Psoas muscle (tissue), 7 donors: ENCODE measurements at regions not wholly inside any gene's neighbourhood (a gene's known extent, or its start where the extent isn't known, plus 50 kb on each side); places are given as distances from the start of the nearest gene placed in this dataset.

Source experiments
- ATAC-seq, 4 donors: fragments of 200-7000 bp; cut with Tn5 transposase; one replicate each; pipeline ENCODE4 v1.9.1; 2020; ENCODE audit warnings: moderate library complexity in 3 of 4, mild to moderate bottlenecking in 2 of 4
- DNase-seq, 2 donors: peaks; one replicate each; pipeline ENCODE4 v3.0.0-alpha.2; 2020
- H3K27ac ChIP-seq: fragments of 200-600 bp; one replicate; pipeline ENCODE4 v1.8.0; 2022
- H3K27me3 ChIP-seq, 3 donors: fragments of 200-600 bp in 1 of 3; one replicate each; pipeline versions ENCODE4 v1.6.1 to v1.8.0; 2013 to 2022; ENCODE audit warnings: low read length in 2 of 3, mild to moderate bottlenecking in 2 of 3, moderate library complexity in 1 of 3; ENCODE audit not compliant: insufficient read depth in 3 of 3
- H3K36me3 ChIP-seq, 2 donors: fragments of 200-600 bp in 1 of 2; one replicate each; pipeline versions ENCODE4 v1.6.1 to v1.8.0; 2013 to 2022; ENCODE audit warnings: low read depth in 1 of 2, mild to moderate bottlenecking in 1 of 2, moderate library complexity in 1 of 2; ENCODE audit not compliant: insufficient read depth in 1 of 2
- H3K4me1 ChIP-seq: fragments of 200-600 bp; one replicate; pipeline ENCODE4 v1.8.0; 2022
- H3K4me3 ChIP-seq: fragments of 200-600 bp; one replicate; pipeline ENCODE4 v1.8.0; 2022; ENCODE audit warnings: mild to moderate bottlenecking
- H3K9me3 ChIP-seq: fragments of 200-600 bp; one replicate; pipeline ENCODE4 v1.8.0; 2022
- CTCF ChIP-seq: fragments of 200-600 bp; IDR thresholded peaks from one replicate; pipeline ENCODE4 v1.8.0; 2022; ENCODE audit warnings: antibody characterized with exemption
- WGBS, 3 donors: extraction: QIAGEN DNeasy Blood & Tissue Kit; methylation state at CpG; one replicate each; pipeline versions ENCODE4 v1.1.6 to v1.1.7; 2013; 5-methylcytosine and 5-hydroxymethylcytosine counted together
- intact Hi-C, 2 donors: fragments of 100-400 bp; cut with DNase I; formaldehyde crosslinking; loops; one replicate each; pipeline versions ENCODE4 v1.11.0 to v1.14.2; 2022
- donor health status: healthy with polysubstance abuse.
- donor health status: DM: no; HTN: no; CAD: no; lungs with moderate emphysema.
- donor health status: Bipolar disorder and iron deficiency.
- donor health status: healthy.
- donor health status: DM: yes; HTN: yes; CAD: no.
- donor health status: DM: no; HTN: no; CAD: no.
- donor health status: DM: yes; HTN: yes; CAD: no.

- 84 to 95% (median 92%) methylated on average over 2 of the region's 2 CpGs for WGBS, 3 donors
- no peak for DNase-seq
- ATAC-seq = no peak
- intact Hi-C loops = no loop called here
- H3K27ac ChIP-seq = no peak overlapping the region
- H3K36me3 ChIP-seq = no peaks in the 10 kb centered on the region
- no peaks in the 10 kb centered on the region for H3K4me1 ChIP-seq
- H3K4me3 ChIP-seq = no peak overlapping the region
- H3K27me3 ChIP-seq = no peaks in the 10 kb centered on the region
- no peaks in the 10 kb centered on the region for H3K9me3 ChIP-seq
- no peak for TF ChIP-seq CTCF
These were observed 331.8 kb upstream of the KLF12 start for GRCh38 chr13:74466020-74466419.

GRCh38 chr13:74465271-74465670 lies 331.1 kb upstream of the KLF12 start:
- H3K27ac ChIP-seq = no peak overlapping the region
- no peak for TF ChIP-seq CTCF
- H3K27me3 ChIP-seq = no peaks in the 10 kb centered on the region
- DNase-seq (no peak), ATAC-seq (no peak)
- no peaks in the 10 kb centered on the region for H3K4me1 ChIP-seq
- no peak overlapping the region for H3K4me3 ChIP-seq
- no peaks in the 10 kb centered on the region for H3K9me3 ChIP-seq
- WGBS, 3 donors = 72 to 77% (median 75%) methylated on average over 2 of the region's 2 CpGs
- intact Hi-C loops = no loop called here
- no peaks in the 10 kb centered on the region for H3K36me3 ChIP-seq

GRCh38 chr13:74464670-74465069 lies 330.5 kb upstream of the KLF12 start:
- intact Hi-C loops = no loop called here
- ATAC-seq = no peak
- WGBS, 3 donors = 16 to 23% (median 21%) methylated on average over 3 of the region's 3 CpGs
- H3K4me1 ChIP-seq = no peaks in the 10 kb centered on the region
- H3K36me3 ChIP-seq = no peaks in the 10 kb centered on the region
- H3K9me3 ChIP-seq = no peaks in the 10 kb centered on the region
- H3K27me3 ChIP-seq = no peaks in the 10 kb centered on the region
- no peak overlapping the region for H3K4me3 ChIP-seq
- no peak for TF ChIP-seq CTCF
- DNase-seq = no peak
- no peak overlapping the region for H3K27ac ChIP-seq

- Histone ChIP-seq H3K9me3 (no peaks in the 10 kb centered on the region), H3K4me1 (no peaks in the 10 kb centered on the region), H3K27me3 (no peaks in the 10 kb centered on the region), H3K36me3 (no peaks in the 10 kb centered on the region), H3K4me3 (no peak overlapping the region), H3K27ac (no peak overlapping the region)
- intact Hi-C loops = no loop called here
- ATAC-seq (no peak), DNase-seq (no peak)
- 31 to 53% (median 46%) methylated on average over 2 of the region's 2 CpGs for WGBS, 3 donors
- TF ChIP-seq CTCF = no peak
These were observed 326.8 kb upstream of the KLF12 start for GRCh38 chr13:74461011-74461410.

GRCh38 chr13:74452881-74453280 lies 318.7 kb upstream of the KLF12 start:
- Histone ChIP-seq H3K9me3 (no peaks in the 10 kb centered on the region), H3K4me3 (no peak overlapping the region), H3K36me3 (no peaks in the 10 kb centered on the region), H3K27me3 (no peaks in the 10 kb centered on the region), H3K27ac (no peak overlapping the region), H3K4me1 (no peaks in the 10 kb centered on the region)
- DNase-seq (no peak), ATAC-seq (no peak)
- WGBS, 3 donors = 66 to 80% (median 67%) methylated on average over 2 of the region's 2 CpGs
- intact Hi-C loops = no loop called here
- no peak for TF ChIP-seq CTCF
